ENCODE measurements at regions not wholly inside any gene's neighbourhood (a gene's known extent, or its start where the extent isn't known, plus 50 kb on each side); places are given as distances from the start of the nearest gene placed in this dataset.

- no peak for TF ChIP-seq YY1 (IDR thresholded peaks at IDR 0.05; ENCODE audit: low read depth)
- no peak for TF ChIP-seq NFIC (IDR thresholded peaks at IDR 0.05)
Observed at GRCh38 chr3:110620118-110620517, 451.5 kb upstream of the NECTIN3 start.

- TF ChIP-seq NFIC (IDR thresholded peaks at IDR 0.05) (no peak), YY1 (IDR thresholded peaks at IDR 0.05; ENCODE audit: low read depth) (no peak), CREB1 (IDR thresholded peaks at IDR 0.05; ENCODE audit: low read depth) (no peak), USF1 (IDR thresholded peaks at IDR 0.05) (no peak), EP300 (IDR thresholded peaks at IDR 0.05; ENCODE audit: borderline replicate concordance) (no peak), CEBPB (IDR thresholded peaks at IDR 0.05) (no peak), FOXM1 (IDR thresholded peaks at IDR 0.05; ENCODE audit: borderline replicate concordance, low read depth) (no peak), RAD21 (IDR thresholded peaks at IDR 0.05; ENCODE audit: low read depth) (no peak), TCF12 (IDR thresholded peaks at IDR 0.05; ENCODE audit: low read depth) (no peak), TEAD4 (IDR thresholded peaks at IDR 0.05) (no peak), EGR1 (IDR thresholded peaks at IDR 0.05) (no peak)
- TF ChIP-seq, protein P1, sequence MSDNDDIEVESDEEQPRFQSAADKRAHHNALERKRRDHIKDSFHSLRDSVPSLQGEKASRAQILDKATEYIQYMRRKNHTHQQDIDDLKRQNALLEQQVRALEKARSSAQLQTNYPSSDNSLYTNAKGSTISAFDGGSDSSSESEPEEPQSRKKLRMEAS (IDR thresholded peaks at IDR 0.05): no peak
Observed at GRCh38 chr3:110623571-110623970, 448.0 kb upstream of the NECTIN3 start.

DNA sequence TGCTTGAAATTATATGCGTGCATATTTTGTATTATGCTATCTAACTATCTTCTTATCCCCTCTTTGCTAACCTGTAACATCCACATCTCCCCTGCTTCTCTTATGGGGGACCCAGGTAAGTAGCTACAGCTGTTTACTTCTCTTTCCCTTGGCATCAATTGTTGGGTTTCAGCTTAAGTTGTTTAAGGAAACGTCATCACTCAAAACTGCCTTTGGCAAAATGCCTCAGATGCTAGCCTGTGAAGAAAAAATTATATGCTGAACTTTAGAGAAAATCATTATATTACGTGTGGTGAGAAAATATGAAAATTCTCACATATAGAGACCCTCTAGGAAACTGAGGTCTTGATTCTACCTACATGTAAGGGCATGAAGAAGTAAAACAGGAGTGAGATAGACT, 447.0 kb upstream of the NECTIN3 start:
- TF ChIP-seq TCF12 (IDR thresholded peaks at IDR 0.05; ENCODE audit: low read depth): no peak
- no peak for TF ChIP-seq RAD21 (IDR thresholded peaks at IDR 0.05; ENCODE audit: low read depth)
- no peak for TF ChIP-seq CEBPB (IDR thresholded peaks at IDR 0.05)
- TF ChIP-seq, protein P1 (IDR thresholded peaks at IDR 0.05): no peak
- no peak for TF ChIP-seq YY1 (IDR thresholded peaks at IDR 0.05; ENCODE audit: low read depth)
- TF ChIP-seq FOXM1 (IDR thresholded peaks at IDR 0.05; ENCODE audit: borderline replicate concordance, low read depth): no peak
- TF ChIP-seq CREB1 (IDR thresholded peaks at IDR 0.05; ENCODE audit: low read depth): no peak
- TF ChIP-seq TEAD4 (IDR thresholded peaks at IDR 0.05): no peak
- no peak for TF ChIP-seq EGR1 (IDR thresholded peaks at IDR 0.05)
- no peak for TF ChIP-seq USF1 (IDR thresholded peaks at IDR 0.05)
- TF ChIP-seq TAF1 (IDR thresholded peaks at IDR 0.05; ENCODE audit: low read depth): no peak

DNA sequence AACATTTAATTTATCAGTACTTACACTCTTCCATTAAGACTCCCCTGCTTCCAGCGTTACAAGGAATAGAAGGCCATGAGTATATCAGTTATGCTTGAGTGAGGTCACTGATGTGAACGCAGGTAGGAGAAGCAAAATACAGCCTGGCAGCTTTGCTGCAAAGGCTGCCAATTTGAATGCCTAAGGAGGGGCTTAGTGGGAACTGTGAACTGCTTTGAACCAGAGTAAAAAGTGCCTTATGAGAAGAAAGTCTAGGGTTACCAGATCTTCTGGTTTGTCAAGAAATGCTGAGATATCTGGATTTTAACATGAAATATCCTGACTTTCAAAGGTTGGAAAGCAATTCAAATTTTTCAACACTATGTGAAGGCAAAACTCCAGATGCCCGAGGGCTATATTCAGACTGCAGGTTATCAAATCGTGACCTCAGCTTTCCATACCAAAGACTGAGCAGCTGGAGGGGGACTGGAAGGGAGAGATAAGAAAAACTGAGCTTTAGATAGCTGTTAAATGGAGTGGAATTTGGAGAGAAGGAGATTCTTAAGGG, 446.3 kb upstream of the NECTIN3 start:
- TF ChIP-seq, protein P2, sequence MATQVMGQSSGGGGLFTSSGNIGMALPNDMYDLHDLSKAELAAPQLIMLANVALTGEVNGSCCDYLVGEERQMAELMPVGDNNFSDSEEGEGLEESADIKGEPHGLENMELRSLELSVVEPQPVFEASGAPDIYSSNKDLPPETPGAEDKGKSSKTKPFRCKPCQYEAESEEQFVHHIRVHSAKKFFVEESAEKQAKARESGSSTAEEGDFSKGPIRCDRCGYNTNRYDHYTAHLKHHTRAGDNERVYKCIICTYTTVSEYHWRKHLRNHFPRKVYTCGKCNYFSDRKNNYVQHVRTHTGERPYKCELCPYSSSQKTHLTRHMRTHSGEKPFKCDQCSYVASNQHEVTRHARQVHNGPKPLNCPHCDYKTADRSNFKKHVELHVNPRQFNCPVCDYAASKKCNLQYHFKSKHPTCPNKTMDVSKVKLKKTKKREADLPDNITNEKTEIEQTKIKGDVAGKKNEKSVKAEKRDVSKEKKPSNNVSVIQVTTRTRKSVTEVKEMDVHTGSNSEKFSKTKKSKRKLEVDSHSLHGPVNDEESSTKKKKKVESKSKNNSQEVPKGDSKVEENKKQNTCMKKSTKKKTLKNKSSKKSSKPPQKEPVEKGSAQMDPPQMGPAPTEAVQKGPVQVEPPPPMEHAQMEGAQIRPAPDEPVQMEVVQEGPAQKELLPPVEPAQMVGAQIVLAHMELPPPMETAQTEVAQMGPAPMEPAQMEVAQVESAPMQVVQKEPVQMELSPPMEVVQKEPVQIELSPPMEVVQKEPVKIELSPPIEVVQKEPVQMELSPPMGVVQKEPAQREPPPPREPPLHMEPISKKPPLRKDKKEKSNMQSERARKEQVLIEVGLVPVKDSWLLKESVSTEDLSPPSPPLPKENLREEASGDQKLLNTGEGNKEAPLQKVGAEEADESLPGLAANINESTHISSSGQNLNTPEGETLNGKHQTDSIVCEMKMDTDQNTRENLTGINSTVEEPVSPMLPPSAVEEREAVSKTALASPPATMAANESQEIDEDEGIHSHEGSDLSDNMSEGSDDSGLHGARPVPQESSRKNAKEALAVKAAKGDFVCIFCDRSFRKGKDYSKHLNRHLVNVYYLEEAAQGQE (IDR thresholded peaks at IDR 0.05; ENCODE audit: low read depth): no peak

DNA sequence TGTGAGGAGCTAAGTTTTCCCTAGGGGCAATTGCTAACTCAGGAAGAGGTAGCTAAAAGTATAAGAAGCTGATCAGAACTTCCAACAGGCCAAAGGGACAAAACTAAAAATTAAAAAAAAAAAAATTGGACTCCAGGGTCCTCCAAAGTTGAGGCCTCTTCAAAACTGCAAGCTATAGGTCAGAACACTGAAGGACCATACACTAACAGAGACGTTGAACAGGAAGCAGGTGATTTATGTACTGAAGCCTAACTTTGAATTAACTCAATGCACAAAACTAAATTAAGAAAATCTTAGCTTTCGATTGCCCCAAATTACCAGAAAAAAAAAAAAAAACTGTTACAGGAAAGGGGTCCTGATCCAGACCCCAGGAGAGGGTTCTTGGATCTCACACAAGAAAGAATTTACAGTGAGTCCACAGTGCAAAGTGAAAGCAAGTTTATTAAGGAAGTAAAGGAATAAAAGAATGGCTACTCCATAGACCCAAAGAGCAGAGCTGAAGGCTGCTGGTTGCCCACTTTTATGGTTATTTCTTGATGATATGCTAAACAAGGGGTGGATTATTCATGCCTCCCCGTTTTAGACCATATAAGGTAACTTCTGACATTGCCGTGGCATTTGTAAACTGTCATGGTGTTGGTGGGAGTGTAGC, 442.8 kb upstream of the NECTIN3 start:
- TF ChIP-seq CREB1 (IDR thresholded peaks at IDR 0.05; ENCODE audit: low read depth) (no peak), CEBPB (IDR thresholded peaks at IDR 0.05) (no peak), EGR1 (IDR thresholded peaks at IDR 0.05) (no peak), EP300 (IDR thresholded peaks at IDR 0.05; ENCODE audit: borderline replicate concordance) (no peak), USF1 (IDR thresholded peaks at IDR 0.05) (no peak), NFIC (IDR thresholded peaks at IDR 0.05) (no peak), ZBTB7A (IDR thresholded peaks at IDR 0.05; ENCODE audit: low read depth) (no peak), TEAD4 (IDR thresholded peaks at IDR 0.05) (no peak)
- TF ChIP-seq, protein P2 (IDR thresholded peaks at IDR 0.05; ENCODE audit: low read depth): no peak

- TF ChIP-seq ZBTB7A (IDR thresholded peaks at IDR 0.05; ENCODE audit: low read depth): no peak
- TF ChIP-seq YY1 (IDR thresholded peaks at IDR 0.05; ENCODE audit: low read depth): no peak
- TF ChIP-seq TAF1 (IDR thresholded peaks at IDR 0.05; ENCODE audit: low read depth): no peak
- TF ChIP-seq, protein P2 (IDR thresholded peaks at IDR 0.05; ENCODE audit: low read depth): no peak
Observed at GRCh38 chr3:110629917-110630316, 441.7 kb upstream of the NECTIN3 start.

All from Ishikawa (cell line).